ENCODE measurements at regions not wholly inside any gene's neighbourhood (a gene's known extent, or its start where the extent isn't known, plus 50 kb on each side); places are given as distances from the start of the nearest gene placed in this dataset.

- intact Hi-C loops (cut with micrococcal nuclease; ENCODE audit: unreplicated experiment) = no loop called here
- ChIA-PET POLR2A (interaction anchor here (1.0 kb wide), 1 partner anchor 10 kb away, joined by 3 read pairs; no protein-coding TSS in a partner anchor), CTCF (ENCODE audit: unreplicated experiment) (no interaction called here)
- TF ChIP-seq, protein P1, sequence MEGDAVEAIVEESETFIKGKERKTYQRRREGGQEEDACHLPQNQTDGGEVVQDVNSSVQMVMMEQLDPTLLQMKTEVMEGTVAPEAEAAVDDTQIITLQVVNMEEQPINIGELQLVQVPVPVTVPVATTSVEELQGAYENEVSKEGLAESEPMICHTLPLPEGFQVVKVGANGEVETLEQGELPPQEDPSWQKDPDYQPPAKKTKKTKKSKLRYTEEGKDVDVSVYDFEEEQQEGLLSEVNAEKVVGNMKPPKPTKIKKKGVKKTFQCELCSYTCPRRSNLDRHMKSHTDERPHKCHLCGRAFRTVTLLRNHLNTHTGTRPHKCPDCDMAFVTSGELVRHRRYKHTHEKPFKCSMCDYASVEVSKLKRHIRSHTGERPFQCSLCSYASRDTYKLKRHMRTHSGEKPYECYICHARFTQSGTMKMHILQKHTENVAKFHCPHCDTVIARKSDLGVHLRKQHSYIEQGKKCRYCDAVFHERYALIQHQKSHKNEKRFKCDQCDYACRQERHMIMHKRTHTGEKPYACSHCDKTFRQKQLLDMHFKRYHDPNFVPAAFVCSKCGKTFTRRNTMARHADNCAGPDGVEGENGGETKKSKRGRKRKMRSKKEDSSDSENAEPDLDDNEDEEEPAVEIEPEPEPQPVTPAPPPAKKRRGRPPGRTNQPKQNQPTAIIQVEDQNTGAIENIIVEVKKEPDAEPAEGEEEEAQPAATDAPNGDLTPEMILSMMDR (conservative IDR thresholded peaks at IDR 0.05; ENCODE audit: low read length) = no peak
- TF ChIP-seq EZH2phosphoT487 (IDR thresholded peaks at IDR 0.05; ENCODE audit: borderline replicate concordance, low read depth, low read length) = no peak
- H4K20me1 ChIP-seq (ENCODE audit: insufficient read depth, low read length) = no peaks in the 10 kb centered on the region
- no peaks in the 10 kb centered on the region for H3K79me2 ChIP-seq (ENCODE audit: insufficient read depth, low read depth, low read length)
- H3K4me1 ChIP-seq (ENCODE audit: insufficient read depth, low read length, poor library complexity, severe bottlenecking) = no peaks in the 10 kb centered on the region
- H2AFZ ChIP-seq (ENCODE audit: low read length) = no peak overlapping the region
- BruUV-seq (replicated peaks) = no TSS peak
- DNase-seq (ENCODE audit: low spot score) = no peak
- H3K4me2 ChIP-seq (ENCODE audit: low read length) = no peak overlapping the region
- H3K9me2 ChIP-seq (ENCODE audit: insufficient read depth, low read length) = no peaks in the 10 kb centered on the region
- no peaks in the 10 kb centered on the region for H3K36me3 ChIP-seq (ENCODE audit: insufficient read depth, low read length)
- H3K27ac ChIP-seq (ENCODE audit: low read depth, low read length, poor library complexity, severe bottlenecking) = no peak overlapping the region
- H3K9me3 ChIP-seq (ENCODE audit: low read length) = no peaks in the 10 kb centered on the region
- no peak overlapping the region for H3K4me3 ChIP-seq (ENCODE audit: low read depth, low read length, poor library complexity, severe bottlenecking)
These were observed 259.2 kb upstream of the MANEA start for GRCh38 chr6:95318137-95318536.

DNA sequence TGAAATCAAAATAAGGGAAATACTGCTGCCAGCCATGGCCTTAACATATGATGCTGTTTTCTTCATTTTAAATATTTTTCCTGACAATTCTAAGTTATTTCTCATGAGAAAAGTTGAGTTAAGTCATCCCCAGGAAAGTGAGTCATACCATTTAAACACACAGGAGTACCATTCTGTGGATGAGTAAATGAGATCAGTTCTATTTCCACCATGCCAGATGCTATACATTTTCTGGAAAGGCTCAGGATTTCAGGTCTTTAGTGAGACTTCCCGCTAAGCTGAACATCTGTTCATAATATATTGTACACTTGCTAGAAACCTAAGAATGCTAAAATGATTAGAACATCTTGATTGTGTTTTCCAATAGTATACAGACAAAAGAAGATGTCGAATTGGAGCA is 256.2 kb upstream of the MANEA start:
- no peaks in the 10 kb centered on the region for H4K20me1 ChIP-seq (ENCODE audit: insufficient read depth, low read length)
- H3K4me2 ChIP-seq (ENCODE audit: low read length) = no peak overlapping the region
- TF ChIP-seq, protein P1 (conservative IDR thresholded peaks at IDR 0.05; ENCODE audit: low read length) = no peak
- no peak for TF ChIP-seq EZH2phosphoT487 (IDR thresholded peaks at IDR 0.05; ENCODE audit: borderline replicate concordance, low read depth, low read length)
- ChIA-PET CTCF (ENCODE audit: unreplicated experiment) (no interaction called here), POLR2A (no interaction called here)
- no peaks in the 10 kb centered on the region for H3K9me2 ChIP-seq (ENCODE audit: insufficient read depth, low read length)
- no peaks in the 10 kb centered on the region for H3K79me2 ChIP-seq (ENCODE audit: insufficient read depth, low read depth, low read length)
- intact Hi-C loops (cut with micrococcal nuclease; ENCODE audit: unreplicated experiment) = no loop called here
- no peak overlapping the region for H3K4me3 ChIP-seq (ENCODE audit: low read depth, low read length, poor library complexity, severe bottlenecking)
- H3K4me1 ChIP-seq (ENCODE audit: insufficient read depth, low read length, poor library complexity, severe bottlenecking) = no peaks in the 10 kb centered on the region
- no peaks in the 10 kb centered on the region for H3K9me3 ChIP-seq (ENCODE audit: low read length)
- DNase-seq (ENCODE audit: low spot score) = no peak
- BruUV-seq (replicated peaks) = no TSS peak
- H2AFZ ChIP-seq (ENCODE audit: low read length) = no peak overlapping the region
- no peak overlapping the region for H3K27ac ChIP-seq (ENCODE audit: low read depth, low read length, poor library complexity, severe bottlenecking)
- H3K36me3 ChIP-seq (ENCODE audit: insufficient read depth, low read length) = no peaks in the 10 kb centered on the region

DNA sequence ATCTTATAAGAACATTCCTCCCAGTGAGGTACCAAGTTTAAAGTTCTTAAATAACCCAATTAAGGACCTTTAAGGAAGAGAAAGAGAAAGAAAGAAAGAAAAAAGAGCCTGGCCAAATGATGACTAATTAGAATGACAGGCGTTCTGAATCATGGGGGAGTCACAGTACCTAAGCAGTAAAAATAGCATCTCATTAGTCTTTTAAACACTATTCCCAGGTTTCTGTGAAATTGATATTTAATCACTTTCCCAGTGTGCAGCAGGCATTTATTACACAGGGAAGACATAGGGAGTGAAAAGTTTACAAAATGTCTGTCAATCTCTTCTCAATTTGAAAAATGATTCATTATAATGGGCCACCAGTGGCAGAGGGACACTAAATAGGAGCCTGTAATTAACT is 251.4 kb upstream of the MANEA start:
- no peaks in the 10 kb centered on the region for H3K4me1 ChIP-seq (ENCODE audit: insufficient read depth, low read length, poor library complexity, severe bottlenecking)
- CTCF ChIA-PET (ENCODE audit: unreplicated experiment) = no interaction called here
- intact Hi-C loops (cut with micrococcal nuclease; ENCODE audit: unreplicated experiment) = no loop called here
- POLR2A ChIA-PET = no interaction called here
- no peaks in the 10 kb centered on the region for H3K36me3 ChIP-seq (ENCODE audit: insufficient read depth, low read length)
- no peak overlapping the region for H3K4me3 ChIP-seq (ENCODE audit: low read depth, low read length, poor library complexity, severe bottlenecking)
- no TSS peak for BruUV-seq (replicated peaks)
- no peaks in the 10 kb centered on the region for H3K79me2 ChIP-seq (ENCODE audit: insufficient read depth, low read depth, low read length)
- no peak overlapping the region for H3K27ac ChIP-seq (ENCODE audit: low read depth, low read length, poor library complexity, severe bottlenecking)
- no peaks in the 10 kb centered on the region for H3K9me3 ChIP-seq (ENCODE audit: low read length)
- TF ChIP-seq EZH2phosphoT487 (IDR thresholded peaks at IDR 0.05; ENCODE audit: borderline replicate concordance, low read depth, low read length) = no peak
- TF ChIP-seq, protein P1 (conservative IDR thresholded peaks at IDR 0.05; ENCODE audit: low read length) = no peak
- H2AFZ ChIP-seq (ENCODE audit: low read length) = no peak overlapping the region
- H3K4me2 ChIP-seq (ENCODE audit: low read length) = no peak overlapping the region
- H4K20me1 ChIP-seq (ENCODE audit: insufficient read depth, low read length) = no peaks in the 10 kb centered on the region
- H3K9me2 ChIP-seq (ENCODE audit: insufficient read depth, low read length) = no peaks in the 10 kb centered on the region
- no peak for DNase-seq (ENCODE audit: low spot score)

All from OCI-LY7 (cell line).